Cardiac fibroblast (primary cell): ENCODE measurements at regions not wholly inside any gene's neighbourhood (a gene's known extent, or its start where the extent isn't known, plus 50 kb on each side); places are given as distances from the start of the nearest gene placed in this dataset.

Experiments
- DNase-seq, 2 donors: peaks; one replicate each; pipeline versions ENCODE4 v3.0.0 to v3.0.0-alpha.2; 2010; ENCODE audit warnings: low read depth in 2 of 2
- H3K4me3 ChIP-seq, 2 donors: replicated peaks in 1 of 2; 1 replicate in 1 of 2; 2 replicates in 1 of 2; pipeline ENCODE4 v1.5.1; 2011; ENCODE audit warnings: low read depth in 2 of 2, low read length in 2 of 2, mild to moderate bottlenecking in 2 of 2, moderate library complexity in 1 of 2
- CTCF ChIP-seq: IDR thresholded peaks from one replicate; pipeline ENCODE4 v1.5.1; 2011; ENCODE audit warnings: low read depth, mild to moderate bottlenecking, low read length, inconsistent platforms

- DNase-seq, result no peak
- no peak for TF ChIP-seq CTCF
- no peak overlapping the region for H3K4me3 ChIP-seq
Measured at GRCh38 chr3:5678844-5679243, 491.3 kb downstream of the EDEM1 start.

- DNase-seq, result no peak
- no peak overlapping the region for H3K4me3 ChIP-seq
- TF ChIP-seq CTCF, result no peak
Measured at GRCh38 chr3:5687230-5687629, 499.7 kb downstream of the EDEM1 start.

GRCh38 chr3:5690490-5690889, 503.0 kb downstream of the EDEM1 start:
- no peak overlapping the region for H3K4me3 ChIP-seq
- no peak for DNase-seq
- no peak for TF ChIP-seq CTCF

- no peak for DNase-seq
- TF ChIP-seq CTCF, result no peak
- H3K4me3 ChIP-seq, result no peak overlapping the region
Measured at GRCh38 chr3:5690904-5691532, 503.5 kb downstream of the EDEM1 start.

- no peak for TF ChIP-seq CTCF
- DNase-seq, result no peak
- H3K4me3 ChIP-seq, result no peak overlapping the region
Measured at GRCh38 chr3:5692446-5692845, 504.9 kb downstream of the EDEM1 start.

- no peak for DNase-seq
- no peak for TF ChIP-seq CTCF
- no peak overlapping the region for H3K4me3 ChIP-seq
Measured at GRCh38 chr3:5694266-5694665, 506.8 kb downstream of the EDEM1 start.

- DNase-seq, result no peak
- H3K4me3 ChIP-seq, result no peak overlapping the region
- no peak for TF ChIP-seq CTCF
Measured at GRCh38 chr3:5698851-5699250, 511.3 kb downstream of the EDEM1 start.
